AG10803 (cell line): ENCODE measurements at regions not wholly inside any gene's neighbourhood (a gene's known extent, or its start where the extent isn't known, plus 50 kb on each side); places are given as distances from the start of the nearest gene placed in this dataset.

Experiments used
- DNase-seq: peaks from one replicate; pipeline ENCODE4 v3.0.0; 2010; ENCODE audit warnings: low read depth
- H3K4me3 ChIP-seq: 2 replicates; pipeline ENCODE4 v1.5.1; 2011; ENCODE audit warnings: mild to moderate bottlenecking, low read length, control low read depth
- CTCF ChIP-seq: conservative IDR thresholded peaks from 2 replicates; pipeline ENCODE4 v1.5.1; 2011; ENCODE audit warnings: mild to moderate bottlenecking, low read length, control low read depth, inconsistent platforms

- DNase-seq, result no peak
- TF ChIP-seq CTCF, result no peak
- H3K4me3 ChIP-seq, result no peak overlapping the region
Measured at GRCh38 chr3:126274735-126275619, 82.2 kb downstream of the KLF15 start.

DNA sequence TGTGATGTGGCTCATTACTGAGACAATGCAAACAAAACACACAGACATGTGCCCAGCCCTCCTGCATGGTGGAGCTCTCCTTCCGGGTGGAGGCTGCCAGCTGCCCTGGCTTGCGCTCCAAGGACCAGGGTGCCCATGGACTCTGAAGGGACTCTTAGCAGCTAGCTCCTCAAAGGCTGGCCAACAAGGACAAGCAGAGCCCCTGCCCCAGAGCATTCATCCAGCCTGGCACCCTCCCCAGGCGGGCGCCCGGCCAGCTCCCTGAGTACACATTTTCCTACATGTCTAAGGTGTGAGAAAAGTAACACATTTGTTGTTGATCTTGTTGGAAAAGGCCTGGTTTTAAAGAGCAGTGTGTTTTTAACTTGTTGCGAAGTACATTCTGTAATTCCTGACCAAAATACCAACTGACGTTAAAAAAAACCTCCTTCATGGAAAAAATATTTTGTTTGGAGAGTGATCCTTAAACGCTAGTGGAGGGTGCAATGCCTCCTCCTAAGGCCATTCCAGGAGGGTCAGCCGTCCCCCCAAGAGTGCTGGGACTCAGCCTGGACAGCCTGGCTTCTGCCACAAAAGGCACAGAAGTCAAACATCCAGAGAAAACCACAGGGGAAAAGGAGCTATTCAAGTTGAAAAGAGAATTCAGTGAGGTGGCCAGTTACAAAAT is 86.9 kb downstream of the KLF15 start:
- no peak overlapping the region for H3K4me3 ChIP-seq
- no peak for DNase-seq
- no peak for TF ChIP-seq CTCF

DNA sequence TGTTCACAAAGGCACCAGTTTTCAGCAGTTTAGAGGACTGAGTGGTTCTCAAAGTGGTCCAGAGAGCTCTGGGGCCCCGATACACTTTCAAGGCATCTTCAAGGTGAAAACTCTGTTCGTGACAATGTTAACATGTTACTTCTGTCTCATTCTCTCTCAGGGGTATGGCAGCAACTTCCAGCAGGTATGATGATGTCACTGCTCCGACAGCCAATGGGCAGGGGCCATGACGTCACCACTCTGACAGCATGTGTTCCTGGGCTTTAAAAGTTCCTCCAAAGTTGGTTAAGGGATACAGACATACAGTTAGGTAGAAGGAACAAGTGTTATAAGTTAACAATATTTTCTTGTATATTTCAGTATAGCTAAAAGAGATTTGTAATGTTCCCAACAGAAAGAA is 87.9 kb downstream of the KLF15 start:
- no peak overlapping the region for H3K4me3 ChIP-seq
- no peak for DNase-seq
- TF ChIP-seq CTCF, result no peak

DNA sequence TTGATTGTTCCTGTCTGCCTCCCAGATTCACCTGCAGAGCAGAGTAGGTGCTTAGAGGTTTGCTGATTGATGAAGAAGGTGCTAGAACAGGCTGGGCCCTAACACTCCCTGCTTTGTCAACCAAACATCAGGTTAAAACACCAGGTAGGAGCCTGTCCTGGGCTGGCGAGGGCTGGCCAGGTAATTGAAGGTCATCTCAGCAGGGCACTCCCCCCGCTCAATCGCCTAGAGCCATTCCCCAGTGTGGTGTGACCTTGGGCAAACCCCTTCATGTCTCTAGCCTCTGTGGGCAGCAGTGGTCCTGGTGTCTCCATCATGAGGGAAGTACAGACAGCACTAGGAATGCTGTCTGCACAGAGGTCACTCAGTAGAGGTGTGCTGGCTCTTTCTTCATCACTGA is 88.3 kb downstream of the KLF15 start:
- TF ChIP-seq CTCF, result no peak
- H3K4me3 ChIP-seq, result no peak overlapping the region
- DNase-seq, result no peak

DNA sequence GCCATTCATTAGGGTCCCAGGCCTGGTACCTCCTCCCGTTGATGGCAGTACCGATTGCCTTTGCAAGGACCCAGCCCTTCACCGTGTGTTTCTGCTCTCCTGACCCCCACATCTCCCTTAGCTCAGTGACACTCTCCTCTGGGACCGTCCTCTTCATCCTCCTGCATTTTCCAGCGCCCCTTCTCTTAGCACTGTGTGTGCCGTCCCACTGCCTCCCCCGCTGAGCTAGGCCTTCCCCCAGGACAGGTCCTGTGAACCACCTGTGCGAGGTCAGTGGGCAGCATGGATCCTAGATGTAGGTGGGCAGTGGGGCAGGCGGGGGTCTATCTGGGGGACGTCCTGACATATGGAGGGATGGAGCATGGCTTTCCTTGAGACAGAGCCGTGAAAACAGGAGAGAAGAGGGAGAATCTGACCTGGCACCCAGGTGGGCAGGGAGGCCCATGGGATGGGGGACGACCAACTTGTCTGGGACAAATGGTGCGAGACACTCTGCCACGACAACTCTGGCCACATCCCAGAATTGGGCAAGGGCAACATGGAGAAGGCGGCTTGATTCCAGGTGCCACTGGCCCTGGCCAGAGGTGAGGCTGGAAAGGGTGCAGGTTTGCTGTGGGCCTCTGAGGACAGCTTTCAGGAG is 87.7 kb upstream of the ALDH1L1 start:
- DNase-seq, result no peak
- no peak for TF ChIP-seq CTCF
- H3K4me3 ChIP-seq, result peak overlapping the region; percentile 52

DNA sequence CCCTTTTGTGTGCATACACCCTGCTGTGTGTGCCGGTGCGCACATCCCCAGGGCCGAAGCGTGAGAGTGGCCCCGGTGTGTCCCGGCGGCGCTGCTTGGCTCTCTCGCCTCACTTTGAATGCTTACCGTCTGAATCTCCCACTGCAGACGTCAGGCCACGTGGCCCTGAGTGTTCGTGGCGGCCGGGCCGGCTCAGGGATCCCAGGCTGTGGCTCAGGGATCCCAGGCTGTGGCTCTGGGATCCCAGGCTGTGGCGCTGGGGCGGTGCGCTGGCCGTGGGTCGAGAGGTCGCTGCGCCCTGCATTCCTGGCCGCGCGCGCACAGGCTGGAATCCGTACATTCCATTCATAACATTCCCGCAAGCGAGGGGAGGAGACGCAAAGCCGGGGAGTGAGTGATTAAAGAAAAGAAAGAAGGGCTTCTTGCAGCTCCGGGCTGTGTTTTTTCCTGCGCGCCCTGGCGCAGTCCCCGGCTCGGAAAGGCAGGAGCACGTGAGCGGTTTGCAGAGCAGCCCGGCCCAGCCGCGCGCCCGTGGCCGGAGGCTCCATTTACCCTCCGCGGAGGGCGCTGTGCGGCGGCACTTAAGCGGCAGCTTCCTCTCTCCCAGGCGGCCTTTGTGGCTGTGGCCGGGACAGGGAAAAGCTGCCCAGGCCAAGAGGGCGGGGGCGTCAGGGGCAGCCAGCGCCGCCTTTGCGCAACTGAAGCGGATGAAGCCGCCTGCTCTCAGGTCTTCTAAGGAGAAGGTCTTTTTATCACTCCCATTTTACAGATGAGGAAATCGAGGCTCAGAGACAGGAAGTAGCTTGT is 87.0 kb upstream of the ALDH1L1 start:
- no peak; the same call in 1 of the 2 replicates for TF ChIP-seq CTCF
- DNase-seq, result peak; percentile 97
- peak overlapping the region; percentile 52 for H3K4me3 ChIP-seq
